ENCODE measurements at regions not wholly inside any gene's neighbourhood (a gene's known extent, or its start where the extent isn't known, plus 50 kb on each side); places are given as distances from the start of the nearest gene placed in this dataset.

- no peak overlapping the region for H3K4me3 ChIP-seq (ENCODE audit: low read length)
- DNase-seq, result no peak
- H3K27me3 ChIP-seq (ENCODE audit: control insufficient read depth, insufficient read depth, low read length), result no peaks in the 10 kb centered on the region
- H3K9me3 ChIP-seq (ENCODE audit: control insufficient read depth, low read depth, low read length), result no peaks in the 10 kb centered on the region
- 94% methylated on average over 2 of the region's 3 CpGs for WGBS (ENCODE audit: insufficient coverage, low lambda C conversion rate)
- H3K27ac ChIP-seq (ENCODE audit: low read length), result no peak overlapping the region
- peaks cover 2% of the 10 kb centered on the region for H3K4me1 ChIP-seq (ENCODE audit: control insufficient read depth, insufficient read depth, low read length)
- H3K36me3 ChIP-seq (ENCODE audit: control insufficient read depth, insufficient read depth, low read length), result no peaks in the 10 kb centered on the region
Observed at GRCh38 chr5:56549096-56549886, 266.1 kb upstream of the MAP3K1 start.

- Histone ChIP-seq H3K4me1 (ENCODE audit: control insufficient read depth, insufficient read depth, low read length) (peaks cover 2% of the 10 kb centered on the region), H3K27ac (ENCODE audit: low read length) (no peak overlapping the region), H3K4me3 (ENCODE audit: low read length) (no peak overlapping the region), H3K27me3 (ENCODE audit: control insufficient read depth, insufficient read depth, low read length) (no peaks in the 10 kb centered on the region), H3K36me3 (ENCODE audit: control insufficient read depth, insufficient read depth, low read length) (no peaks in the 10 kb centered on the region), H3K9me3 (ENCODE audit: control insufficient read depth, low read depth, low read length) (no peaks in the 10 kb centered on the region)
- no peak for DNase-seq
- 100% methylated on average over 3 of the region's 7 CpGs for WGBS (ENCODE audit: insufficient coverage, low lambda C conversion rate)
Observed at GRCh38 chr5:56545016-56545415, 270.3 kb upstream of the MAP3K1 start.

GRCh38 chr5:56543441-56544388 lies 271.6 kb upstream of the MAP3K1 start:
- no peak overlapping the region for H3K4me3 ChIP-seq (ENCODE audit: low read length)
- no CpG with 5 or more reads among the region's 6 CpGs for WGBS (ENCODE audit: insufficient coverage, low lambda C conversion rate)
- no peak overlapping the region for H3K27ac ChIP-seq (ENCODE audit: low read length)
- DNase-seq, result no peak
- peaks cover 2% of the 10 kb centered on the region for H3K4me1 ChIP-seq (ENCODE audit: control insufficient read depth, insufficient read depth, low read length)
- H3K36me3 ChIP-seq (ENCODE audit: control insufficient read depth, insufficient read depth, low read length), result no peaks in the 10 kb centered on the region
- no peaks in the 10 kb centered on the region for H3K27me3 ChIP-seq (ENCODE audit: control insufficient read depth, insufficient read depth, low read length)
- H3K9me3 ChIP-seq (ENCODE audit: control insufficient read depth, low read depth, low read length), result no peaks in the 10 kb centered on the region

- Histone ChIP-seq H3K4me1 (ENCODE audit: control insufficient read depth, insufficient read depth, low read length) (peaks cover 7% of the 10 kb centered on the region), H3K4me3 (ENCODE audit: low read length) (no peak overlapping the region), H3K9me3 (ENCODE audit: control insufficient read depth, low read depth, low read length) (no peaks in the 10 kb centered on the region), H3K27me3 (ENCODE audit: control insufficient read depth, insufficient read depth, low read length) (no peaks in the 10 kb centered on the region), H3K36me3 (ENCODE audit: control insufficient read depth, insufficient read depth, low read length) (no peaks in the 10 kb centered on the region), H3K27ac (ENCODE audit: low read length) (no peak overlapping the region)
- DNase-seq, result no peak
- WGBS (ENCODE audit: insufficient coverage, low lambda C conversion rate), result 100% methylated on average over 1 of the region's 4 CpGs
Observed at GRCh38 chr5:56540266-56540665, 275.1 kb upstream of the MAP3K1 start.

- H3K36me3 ChIP-seq (ENCODE audit: control insufficient read depth, insufficient read depth, low read length), result no peaks in the 10 kb centered on the region
- no peak overlapping the region for H3K27ac ChIP-seq (ENCODE audit: low read length)
- H3K27me3 ChIP-seq (ENCODE audit: control insufficient read depth, insufficient read depth, low read length), result no peaks in the 10 kb centered on the region
- no peak for DNase-seq
- no peaks in the 10 kb centered on the region for H3K9me3 ChIP-seq (ENCODE audit: control insufficient read depth, low read depth, low read length)
- no peak overlapping the region for H3K4me3 ChIP-seq (ENCODE audit: low read length)
- WGBS (ENCODE audit: insufficient coverage, low lambda C conversion rate), result no CpG with 5 or more reads among the region's 6 CpGs
- H3K4me1 ChIP-seq (ENCODE audit: control insufficient read depth, insufficient read depth, low read length), result peaks cover 22% of the 10 kb centered on the region
Observed at GRCh38 chr5:56538580-56538979, 276.8 kb upstream of the MAP3K1 start.

GRCh38 chr5:56535347-56535746 lies 280.0 kb upstream of the MAP3K1 start:
- no peaks in the 10 kb centered on the region for H3K36me3 ChIP-seq (ENCODE audit: control insufficient read depth, insufficient read depth, low read length)
- no CpG with 5 or more reads among the region's 1 CpG for WGBS (ENCODE audit: insufficient coverage, low lambda C conversion rate)
- H3K4me3 ChIP-seq (ENCODE audit: low read length), result no peak overlapping the region
- H3K4me1 ChIP-seq (ENCODE audit: control insufficient read depth, insufficient read depth, low read length), result peaks cover 44% of the 10 kb centered on the region
- H3K9me3 ChIP-seq (ENCODE audit: control insufficient read depth, low read depth, low read length), result no peaks in the 10 kb centered on the region
- H3K27me3 ChIP-seq (ENCODE audit: control insufficient read depth, insufficient read depth, low read length), result no peaks in the 10 kb centered on the region
- no peak overlapping the region for H3K27ac ChIP-seq (ENCODE audit: low read length)
- DNase-seq, result no peak

GRCh38 chr5:56534102-56534829 lies 281.1 kb upstream of the MAP3K1 start:
- Histone ChIP-seq H3K36me3 (ENCODE audit: control insufficient read depth, insufficient read depth, low read length) (no peaks in the 10 kb centered on the region), H3K27me3 (ENCODE audit: control insufficient read depth, insufficient read depth, low read length) (no peaks in the 10 kb centered on the region), H3K4me1 (ENCODE audit: control insufficient read depth, insufficient read depth, low read length) (peaks cover 55% of the 10 kb centered on the region), H3K9me3 (ENCODE audit: control insufficient read depth, low read depth, low read length) (no peaks in the 10 kb centered on the region), H3K27ac (ENCODE audit: low read length) (peak overlapping the region; percentile 62), H3K4me3 (ENCODE audit: low read length) (no peak overlapping the region)
- no CpG with 5 or more reads among the region's 6 CpGs for WGBS (ENCODE audit: insufficient coverage, low lambda C conversion rate)
- DNase-seq, result peak; percentile 86 to 94

- H3K4me3 ChIP-seq (ENCODE audit: low read length), result no peak overlapping the region
- no peaks in the 10 kb centered on the region for H3K27me3 ChIP-seq (ENCODE audit: control insufficient read depth, insufficient read depth, low read length)
- no peak overlapping the region for H3K27ac ChIP-seq (ENCODE audit: low read length)
- peaks cover 60% of the 10 kb centered on the region for H3K4me1 ChIP-seq (ENCODE audit: control insufficient read depth, insufficient read depth, low read length)
- peak in 1 of 2 donors; percentile 33 for DNase-seq
- H3K9me3 ChIP-seq (ENCODE audit: control insufficient read depth, low read depth, low read length), result no peaks in the 10 kb centered on the region
- WGBS (ENCODE audit: insufficient coverage, low lambda C conversion rate), result no CpG with 5 or more reads among the region's 3 CpGs
- H3K36me3 ChIP-seq (ENCODE audit: control insufficient read depth, insufficient read depth, low read length), result no peaks in the 10 kb centered on the region
Observed at GRCh38 chr5:56532466-56532865, 282.9 kb upstream of the MAP3K1 start.

GRCh38 chr5:56530626-56531138 lies 284.7 kb upstream of the MAP3K1 start:
- Histone ChIP-seq H3K4me1 (ENCODE audit: control insufficient read depth, insufficient read depth, low read length) (peaks cover 74% of the 10 kb centered on the region), H3K27me3 (ENCODE audit: control insufficient read depth, insufficient read depth, low read length) (no peaks in the 10 kb centered on the region), H3K27ac (ENCODE audit: low read length) (peak overlapping the region; percentile 94), H3K4me3 (ENCODE audit: low read length) (no peak overlapping the region), H3K9me3 (ENCODE audit: control insufficient read depth, low read depth, low read length) (no peaks in the 10 kb centered on the region), H3K36me3 (ENCODE audit: control insufficient read depth, insufficient read depth, low read length) (no peaks in the 10 kb centered on the region)
- WGBS (ENCODE audit: insufficient coverage, low lambda C conversion rate), result 20% methylated on average over 1 of the region's 2 CpGs
- DNase-seq, result peak; percentile 86 to 94
